Endothelial cell of umbilical vein (primary cell): ENCODE measurements at regions not wholly inside any gene's neighbourhood (a gene's known extent, or its start where the extent isn't known, plus 50 kb on each side); places are given as distances from the start of the nearest gene placed in this dataset.

ENCODE experiments used
- BruUV-seq: library from RNA; stranded (reverse); fragments of 400-500 nt; replicated peaks from 2 replicates; lab custom pipeline; 2021; lab: Mats Ljungman, UMichigan
- CTCF ChIA-PET: fragments of 300-600, 350-600 bp; sonication (Branson Sonifier 250); formaldehyde crosslinking; loops from one replicate; lab custom pipeline; 2021; ENCODE audit warnings: antibody characterized with exemption, inconsistent platforms; lab: Charles Lee
- POLR2A ChIA-PET: fragments of 300-600, 350-600 bp; sonication (Branson Sonifier 250); formaldehyde crosslinking; loops from one replicate; lab custom pipeline; 2021; ENCODE audit warnings: antibody characterized with exemption, inconsistent platforms; lab: Charles Lee
- DNase-seq: peaks from one replicate; pipeline ENCODE4 v3.0.0-alpha.2; 2011; ENCODE audit warnings: low read depth, low spot score
- FAIRE-seq: peaks from 2 replicates; lab custom pipeline; 2011; peaks lifted over from hg19 to GRCh38; lab: Jason Lieb, UNC
- H2AFZ ChIP-seq: 2 replicates; pipeline ENCODE4 v1.6.0; 2012; ENCODE audit warnings: low read depth, low read length, control low read depth, inconsistent platforms
- H3K27ac ChIP-seq: 2 replicates; pipeline ENCODE4 v1.5.1; 2011; ENCODE audit warnings: low read depth, mild to moderate bottlenecking, control low read depth, low read length, moderate library complexity; ENCODE audit not compliant: insufficient read depth
- H3K27me3 ChIP-seq, 2 experiments: 2 replicates each; pipeline versions ENCODE4 v1.6.0 to v1.6.1; 2011; ENCODE audit warnings: low read length in 2 of 2, mixed read lengths in 1 of 2; ENCODE audit not compliant: control insufficient read depth in 2 of 2, insufficient read depth in 2 of 2
- H3K36me3 ChIP-seq, 2 experiments: 2 replicates in 1 of 2; 3 replicates in 1 of 2; pipeline ENCODE4 v1.5.1; 2011; ENCODE audit warnings: low read length in 2 of 2, mild to moderate bottlenecking in 1 of 2, moderate library complexity in 1 of 2; ENCODE audit not compliant: control insufficient read depth in 2 of 2, insufficient read depth in 2 of 2; ENCODE audit errors: extremely low read depth in 1 of 2
- H3K4me1 ChIP-seq: 3 replicates; pipeline ENCODE4 v1.5.1; 2011; ENCODE audit warnings: mild to moderate bottlenecking, low read length; ENCODE audit not compliant: control insufficient read depth, insufficient read depth; ENCODE audit errors: extremely low read depth
- H3K4me2 ChIP-seq: 2 replicates; pipeline ENCODE4 v1.6.1; 2011; ENCODE audit warnings: low read length, control low read depth, mixed read lengths; ENCODE audit not compliant: insufficient read depth
- H3K4me3 ChIP-seq, 3 experiments: fragments of 200-600 bp in 1 of 3; sonication (generic), shearing (Covaris generic) in 1 of 3; replicated peaks in 1 of 3; 2 replicates each; pipeline ENCODE4 v1.5.1; 2011 to 2016; ENCODE audit warnings: control low read depth in 3 of 3, low read length in 3 of 3, mild to moderate bottlenecking in 2 of 3, inconsistent platforms in 1 of 3, low read depth in 1 of 3, moderate library complexity in 1 of 3; ENCODE audit not compliant: insufficient read depth in 1 of 3
- H3K79me2 ChIP-seq: 2 replicates; pipeline ENCODE4 v1.6.0; 2012; ENCODE audit warnings: low read length, inconsistent platforms; ENCODE audit not compliant: control insufficient read depth, insufficient read depth
- H3K9ac ChIP-seq: replicated peaks from 2 replicates; pipeline ENCODE3; 2011; ENCODE audit warnings: low read length, control low read depth; ENCODE audit not compliant: insufficient read depth; ENCODE audit errors: extremely low read depth
- H3K9me1 ChIP-seq: replicated peaks from 3 replicates; pipeline ENCODE4 v1.6.0; 2011; ENCODE audit warnings: mild to moderate bottlenecking, low read length; ENCODE audit not compliant: control insufficient read depth, insufficient read depth; ENCODE audit errors: extremely low read depth
- H3K9me3 ChIP-seq: replicated peaks from 2 replicates; pipeline ENCODE4 v1.5.1; 2012; ENCODE audit warnings: low read length, inconsistent platforms; ENCODE audit not compliant: control insufficient read depth, insufficient read depth
- H4K20me1 ChIP-seq: replicated peaks from 2 replicates; pipeline ENCODE3; 2011; ENCODE audit warnings: mild to moderate bottlenecking, low read length; ENCODE audit not compliant: control insufficient read depth, insufficient read depth; ENCODE audit errors: extremely low read depth
- EZH2 ChIP-seq: IDR thresholded peaks from 2 replicates; pipeline ENCODE4 v1.6.1; 2012; ENCODE audit warnings: borderline replicate concordance, low read depth, mild to moderate bottlenecking, moderate library complexity, low read length, inconsistent platforms; ENCODE audit not compliant: severe bottlenecking
- FOS ChIP-seq: IDR thresholded peaks from 2 replicates; pipeline ENCODE4 v1.6.1; 2011; ENCODE audit warnings: mild to moderate bottlenecking, low read length, moderate library complexity, borderline replicate concordance; ENCODE audit not compliant: insufficient read depth
- GATA2 ChIP-seq: IDR thresholded peaks from 2 replicates; pipeline ENCODE4 v1.7.0; 2011; ENCODE audit warnings: low read depth, mild to moderate bottlenecking, moderate library complexity, mixed read lengths, low read length; ENCODE audit not compliant: insufficient read length, insufficient read depth
- JUN ChIP-seq: IDR thresholded peaks from 2 replicates; pipeline ENCODE4 v1.6.1; 2011; ENCODE audit warnings: borderline replicate concordance, low read depth; ENCODE audit not compliant: insufficient read length, insufficient read depth
- MAX ChIP-seq: IDR thresholded peaks from 2 replicates; pipeline ENCODE4 v1.6.1; 2011; ENCODE audit not compliant: insufficient read depth, insufficient read length
- MYC ChIP-seq: IDR thresholded peaks from one replicate; pipeline ENCODE4 v1.6.1; 2011; ENCODE audit warnings: mild to moderate bottlenecking, low read depth, low read length
- POLR2A ChIP-seq: IDR thresholded peaks from 2 replicates; pipeline ENCODE4 v1.6.1; 2012; ENCODE audit warnings: low read depth, mild to moderate bottlenecking, control low read depth, low read length
- POLR2AphosphoS5 ChIP-seq: IDR thresholded peaks from 2 replicates; pipeline ENCODE4 v1.6.1; 2012; ENCODE audit warnings: low read depth, mild to moderate bottlenecking, control low read depth, low read length, moderate library complexity; ENCODE audit not compliant: insufficient read depth
- dilution Hi-C: fragments of 300-500 bp; cut with MboI; formaldehyde crosslinking; loops from one replicate; pipeline ENCODE4 v1.15.0; 2019; ENCODE audit warnings: low sequenced_read_pairs; ENCODE audit not compliant: extremely low pct_ligation_motif_present
- intact Hi-C: fragments of 100-400 bp; cut with micrococcal nuclease; formaldehyde crosslinking; loops from one replicate; pipeline ENCODE4 v1.10.0; 2022
- TF ChIP-seq, protein P1 (sequence below), 2 donors: IDR thresholded peaks; 1 replicate in 1 of 2; 2 replicates in 1 of 2; pipeline ENCODE4 v1.5.1; 2011; ENCODE audit warnings: low read length in 2 of 2, mild to moderate bottlenecking in 2 of 2, moderate library complexity in 2 of 2, control low read depth in 1 of 2, inconsistent platforms in 1 of 2, low read depth in 1 of 2; ENCODE audit not compliant: insufficient read depth in 1 of 2; ENCODE audit errors: extremely low read depth in 1 of 2

- Histone ChIP-seq H3K27me3 (no peaks in the 10 kb centered on the region), H3K4me1 (no peaks in the 10 kb centered on the region), H3K9ac (no peak overlapping the region), H4K20me1 (no peaks in the 10 kb centered on the region), H3K9me1 (no peaks in the 10 kb centered on the region), H3K27ac (no peak overlapping the region), H3K36me3 (no peaks in the 10 kb centered on the region), H3K79me2 (no peaks in the 10 kb centered on the region), H2AFZ (no peak overlapping the region), H3K9me3 (no peaks in the 10 kb centered on the region), H3K4me3 (no peak overlapping the region), H3K4me2 (no peak overlapping the region)
- no TSS peak for BruUV-seq
- CTCF ChIA-PET, result interaction anchor here (0.5 kb wide), 1 partner anchor 56 kb away, joined by 3 read pairs; no protein-coding TSS in a partner anchor
- DNase-seq, result no peak
- FAIRE-seq, result no peak
- POLR2A ChIA-PET, result no interaction called here
- intact Hi-C loops, result no loop called here
- dilution Hi-C loops, result no loop called here
- TF ChIP-seq POLR2AphosphoS5 (no peak), GATA2 (no peak), POLR2A (no peak), MYC (no peak), JUN (no peak)
- TF ChIP-seq, protein P1, sequence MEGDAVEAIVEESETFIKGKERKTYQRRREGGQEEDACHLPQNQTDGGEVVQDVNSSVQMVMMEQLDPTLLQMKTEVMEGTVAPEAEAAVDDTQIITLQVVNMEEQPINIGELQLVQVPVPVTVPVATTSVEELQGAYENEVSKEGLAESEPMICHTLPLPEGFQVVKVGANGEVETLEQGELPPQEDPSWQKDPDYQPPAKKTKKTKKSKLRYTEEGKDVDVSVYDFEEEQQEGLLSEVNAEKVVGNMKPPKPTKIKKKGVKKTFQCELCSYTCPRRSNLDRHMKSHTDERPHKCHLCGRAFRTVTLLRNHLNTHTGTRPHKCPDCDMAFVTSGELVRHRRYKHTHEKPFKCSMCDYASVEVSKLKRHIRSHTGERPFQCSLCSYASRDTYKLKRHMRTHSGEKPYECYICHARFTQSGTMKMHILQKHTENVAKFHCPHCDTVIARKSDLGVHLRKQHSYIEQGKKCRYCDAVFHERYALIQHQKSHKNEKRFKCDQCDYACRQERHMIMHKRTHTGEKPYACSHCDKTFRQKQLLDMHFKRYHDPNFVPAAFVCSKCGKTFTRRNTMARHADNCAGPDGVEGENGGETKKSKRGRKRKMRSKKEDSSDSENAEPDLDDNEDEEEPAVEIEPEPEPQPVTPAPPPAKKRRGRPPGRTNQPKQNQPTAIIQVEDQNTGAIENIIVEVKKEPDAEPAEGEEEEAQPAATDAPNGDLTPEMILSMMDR (IDR thresholded peaks at IDR 0.05; ENCODE audit: extremely low read depth in 1 of 2, insufficient read depth in 1 of 2, low read depth in 1 of 2, low read length in 2 of 2), result no peak
Observed at GRCh38 chr2:51723691-51724090, 691.8 kb upstream of the NRXN1 start.

DNA sequence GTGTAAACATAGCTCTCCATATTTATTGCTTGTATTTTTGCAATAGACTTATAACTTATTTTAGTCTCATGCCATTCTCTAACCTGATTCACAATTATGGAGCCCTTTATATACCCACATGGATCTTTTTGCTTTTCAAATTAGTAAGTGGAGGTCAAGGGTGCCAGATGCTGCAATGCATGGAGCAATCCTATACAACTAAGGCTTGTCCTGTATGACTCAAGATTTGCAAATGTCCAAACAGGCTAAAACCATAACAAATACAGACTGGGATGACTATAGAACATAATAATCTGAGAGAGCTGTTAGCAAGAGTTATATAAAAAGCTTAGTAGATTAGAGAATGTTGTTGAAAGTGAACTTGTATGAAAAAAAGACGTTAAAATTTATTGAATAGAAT lies 690.4 kb upstream of the NRXN1 start:
- Histone ChIP-seq H3K4me1 (no peaks in the 10 kb centered on the region), H3K4me2 (no peak overlapping the region), H3K9me1 (no peaks in the 10 kb centered on the region), H3K79me2 (no peaks in the 10 kb centered on the region), H3K4me3 (no peak overlapping the region), H4K20me1 (no peaks in the 10 kb centered on the region), H3K27ac (no peak overlapping the region), H3K36me3 (no peaks in the 10 kb centered on the region), H3K9ac (no peak overlapping the region), H3K27me3 (no peaks in the 10 kb centered on the region), H3K9me3 (no peaks in the 10 kb centered on the region), H2AFZ (no peak overlapping the region)
- no TSS peak for BruUV-seq
- dilution Hi-C loops, result no loop called here
- ChIA-PET POLR2A (no interaction called here), CTCF (no interaction called here)
- no peak for DNase-seq
- intact Hi-C loops, result no loop called here
- TF ChIP-seq, protein P1 (IDR thresholded peaks at IDR 0.05; ENCODE audit: extremely low read depth in 1 of 2, insufficient read depth in 1 of 2, low read depth in 1 of 2, low read length in 2 of 2), result no peak
- TF ChIP-seq EZH2 (no peak), FOS (no peak), POLR2AphosphoS5 (no peak), JUN (no peak), POLR2A (no peak), MAX (no peak), MYC (no peak), GATA2 (no peak)
- FAIRE-seq, result no peak
